ENCODE measurements at regions not wholly inside any gene's neighbourhood (a gene's known extent, or its start where the extent isn't known, plus 50 kb on each side); places are given as distances from the start of the nearest gene placed in this dataset.

DNA sequence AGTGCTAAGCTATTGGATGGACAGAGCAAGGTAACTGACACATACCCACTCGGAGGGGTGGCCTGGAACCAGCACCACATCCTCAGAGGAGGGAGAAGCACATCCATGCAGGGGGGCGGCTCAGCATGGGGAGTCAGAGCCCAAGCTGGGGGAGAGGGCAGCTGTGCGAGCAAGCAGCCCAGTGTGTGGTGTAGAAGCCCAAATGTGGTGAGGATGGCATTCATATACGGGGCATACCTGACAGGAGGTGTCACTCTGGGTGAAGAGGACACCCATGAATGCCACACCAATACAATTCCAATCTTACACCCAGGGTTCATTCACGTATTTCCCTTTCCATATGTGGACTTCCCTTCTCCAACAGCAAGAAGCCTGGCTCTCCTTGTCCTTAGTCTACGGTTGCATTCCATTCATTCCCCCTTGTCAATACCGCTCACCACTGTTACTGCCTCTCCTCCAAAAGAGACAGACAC lies 58.7 kb upstream of the ACAN start:
- peak overlapping the region; percentile 65; the same call in 2 of the 3 replicates for H2BK15ac ChIP-seq (ENCODE audit: low read depth, low read length)
- DNase-seq, result no peak
- H3K4me3 ChIP-seq (ENCODE audit: insufficient read depth, low read depth, low read length), result no peak overlapping the region
- ChIA-PET POLR2A (ENCODE audit: unreplicated experiment) (no interaction called here), CTCF (no interaction called here)
- H3K36me3 ChIP-seq (ENCODE audit: control insufficient read depth, insufficient read depth, low read length), result no peaks in the 10 kb centered on the region
- ATAC-seq (ENCODE audit: low read depth), result no peak
- H4K91ac ChIP-seq (ENCODE audit: insufficient read depth, low read depth, low read length), result no peak overlapping the region
- peak overlapping the region; percentile 30; the same call in 1 of the 2 replicates for H2BK20ac ChIP-seq (ENCODE audit: low read depth, low read length)
- no peaks in the 10 kb centered on the region for H3K9me3 ChIP-seq (ENCODE audit: control insufficient read depth, insufficient read depth, low read length)
- no peak overlapping the region for H3K9ac ChIP-seq (ENCODE audit: low read depth, low read length)
- H3K9me1 ChIP-seq (ENCODE audit: insufficient read depth, low read length), result 0 out of 2 replicates have a peak, but pooled peaks cover 5% of the 10 kb centered on the region
- H2BK120ac ChIP-seq (ENCODE audit: low read depth, low read length), result peak overlapping the region; percentile 80; the same call in 1 of the 2 replicates
- BruUV-seq (replicated peaks), result no TSS peak
- H2BK5ac ChIP-seq (ENCODE audit: low read depth, low read length, poor library complexity, severe bottlenecking), result no peak overlapping the region
- WGBS, 2 experiments (ENCODE audit: extremely low coverage in 2 of 2, insufficient read length in 1 of 2), result 44% methylated on average over 1 of the region's 7 CpGs; no CpG with 5 or more reads in 1 of the 2 experiments
- H3K23ac ChIP-seq (ENCODE audit: low read depth, low read length), result peak overlapping the region; percentile 86; the same call in 1 of the 2 replicates
- H3K14ac ChIP-seq (replicated peaks; ENCODE audit: low read depth, low read length), result peak overlapping the region; percentile 69; the same call in 1 of the 2 replicates
- peak overlapping the region; percentile 2; the same call in 1 of the 2 replicates for H3K18ac ChIP-seq (ENCODE audit: low read depth, low read length)
- no peaks in the 10 kb centered on the region for H3K79me1 ChIP-seq (ENCODE audit: low read depth in 1 of 2, low read length in 2 of 2)
- H4K5ac ChIP-seq (ENCODE audit: low read depth, low read length), result no peak overlapping the region
- H3K56ac ChIP-seq (ENCODE audit: extremely low read depth, insufficient read depth, low read length), result no peak overlapping the region
- H3K27me3 ChIP-seq (ENCODE audit: control insufficient read depth, insufficient read depth, low read length), result peaks cover 5% of the 10 kb centered on the region
- dilution Hi-C loops (cut with HindIII; ENCODE audit: low sequenced_read_pairs, unreplicated experiment) (no loop called here), in situ Hi-C loops (cut with MboI; ENCODE audit: low sequenced_read_pairs) (no loop called here), intact Hi-C loops (cut with micrococcal nuclease) (no loop called here)
- H3K4me1 ChIP-seq (ENCODE audit: control insufficient read depth, insufficient read depth, low read length), result peaks cover 6% of the 10 kb centered on the region
- peak overlapping the region; percentile 22; the same call in 1 of the 2 replicates for H3K4ac ChIP-seq (ENCODE audit: low read depth, low read length)
- no peaks in the 10 kb centered on the region for H4K20me1 ChIP-seq (ENCODE audit: insufficient read depth, low read length)
- H2AFZ ChIP-seq (replicated peaks; ENCODE audit: low read length, poor library complexity), result peak overlapping the region; percentile 76
- H3K27ac ChIP-seq (ENCODE audit: insufficient read depth, low read length), result no peak overlapping the region
- H3K4me2 ChIP-seq (ENCODE audit: low read depth, low read length), result peak overlapping the region; percentile 12; the same call in 1 of the 2 replicates
- peak overlapping the region in 1 of 2 experiments; percentile 15; a peak in 1 of 4 replicates for H4K8ac ChIP-seq (ENCODE audit: low read depth in 2 of 2, low read length in 2 of 2)
- H2AK9ac ChIP-seq (replicated peaks; ENCODE audit: low read depth, low read length, poor library complexity), result no peak overlapping the region
- peak overlapping the region; percentile 54; the same call in 1 of the 2 replicates for H2AK5ac ChIP-seq (ENCODE audit: low read depth, low read length)
- TF ChIP-seq MAFK (IDR thresholded peaks at IDR 0.05; ENCODE audit: low read depth, low read length), result no peak
- no peak for TF ChIP-seq BHLHE40 (IDR thresholded peaks at IDR 0.05; ENCODE audit: low read depth, low read length)
- TF ChIP-seq FOS (IDR thresholded peaks at IDR 0.05; ENCODE audit: low read depth, low read length), result no peak
- TF ChIP-seq POLR2A (IDR thresholded peaks at IDR 0.05; ENCODE audit: low read depth, low read length), result no peak
- no peak for TF ChIP-seq MXI1 (IDR thresholded peaks at IDR 0.05; ENCODE audit: borderline replicate concordance, low read depth, low read length)
- no peak for TF ChIP-seq RCOR1 (IDR thresholded peaks at IDR 0.05; ENCODE audit: insufficient replicate concordance, low read length)
- TF ChIP-seq, protein P1, sequence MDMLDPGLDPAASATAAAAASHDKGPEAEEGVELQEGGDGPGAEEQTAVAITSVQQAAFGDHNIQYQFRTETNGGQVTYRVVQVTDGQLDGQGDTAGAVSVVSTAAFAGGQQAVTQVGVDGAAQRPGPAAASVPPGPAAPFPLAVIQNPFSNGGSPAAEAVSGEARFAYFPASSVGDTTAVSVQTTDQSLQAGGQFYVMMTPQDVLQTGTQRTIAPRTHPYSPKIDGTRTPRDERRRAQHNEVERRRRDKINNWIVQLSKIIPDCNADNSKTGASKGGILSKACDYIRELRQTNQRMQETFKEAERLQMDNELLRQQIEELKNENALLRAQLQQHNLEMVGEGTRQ (IDR thresholded peaks at IDR 0.05; ENCODE audit: low read depth, low read length), result no peak
- no peak for TF ChIP-seq RAD21 (IDR thresholded peaks at IDR 0.05; ENCODE audit: low read length)
- no peak for TF ChIP-seq RFX5 (IDR thresholded peaks at IDR 0.05; ENCODE audit: low read depth, low read length)
- TF ChIP-seq CHD1 (IDR thresholded peaks at IDR 0.05; ENCODE audit: low read depth, low read length), result no peak

Data from IMR-90 (cell line).